Heart left ventricle (tissue), 16 donors: ENCODE measurements at regions not wholly inside any gene's neighbourhood (a gene's known extent, or its start where the extent isn't known, plus 50 kb on each side); places are given as distances from the start of the nearest gene placed in this dataset.

Source experiments
- ATAC-seq, 4 donors: fragments of 200-7000 bp; cut with Tn5 transposase; one replicate each; pipeline ENCODE4 v1.9.1; 2020 to 2022; ENCODE audit warnings: moderate library complexity in 4 of 4, mild to moderate bottlenecking in 3 of 4, moderate number of reproducible peaks in 1 of 4
- DNase-seq, 5 donors: peaks; one replicate each; pipeline ENCODE4 v3.0.0-alpha.2; 2020
- H3K27ac ChIP-seq, 12 donors: fragments of 200-600 bp; sonication (generic) in 4 of 12; one replicate each; pipeline versions ENCODE4 v1.5.0 to v1.8.0; 2016 to 2022; ENCODE audit warnings: mild to moderate bottlenecking in 2 of 12
- H3K27me3 ChIP-seq, 9 donors: fragments of 200-600 bp; sonication (generic) in 2 of 9; one replicate each; pipeline versions ENCODE4 v1.5.1 to v1.8.0; 2016 to 2022; ENCODE audit warnings: mild to moderate bottlenecking in 3 of 9
- H3K36me3 ChIP-seq, 9 donors: fragments of 200-600 bp; sonication (generic) in 2 of 9; one replicate each; pipeline versions ENCODE4 v1.5.0 to v1.8.0; 2018 to 2022; ENCODE audit warnings: mild to moderate bottlenecking in 2 of 9
- H3K4me1 ChIP-seq, 12 donors: fragments of 200-600 bp; sonication (generic) in 4 of 12; one replicate each; pipeline versions ENCODE4 v1.5.0 to v1.8.0; 2016 to 2022; ENCODE audit warnings: mild to moderate bottlenecking in 3 of 12
- H3K4me3 ChIP-seq, 12 donors: fragments of 200-600 bp; sonication (generic) in 4 of 12; one replicate each; pipeline versions ENCODE4 v1.5.0 to v1.8.0; 2017 to 2022; ENCODE audit warnings: mild to moderate bottlenecking in 9 of 12, moderate library complexity in 4 of 12
- H3K9me3 ChIP-seq, 12 donors: fragments of 200-600 bp; sonication (generic) in 4 of 12; one replicate each; pipeline versions ENCODE4 v1.5.0 to v1.8.0; 2016 to 2022; ENCODE audit warnings: mild to moderate bottlenecking in 1 of 12
- CTCF ChIP-seq, 12 donors: fragments of 200-600 bp; sonication (generic) in 4 of 12; IDR thresholded peaks; one replicate each; pipeline versions ENCODE4 v1.5.0 to v1.8.0; 2018 to 2022; ENCODE audit warnings: antibody characterized with exemption in 12 of 12, mild to moderate bottlenecking in 5 of 12
- POLR2A ChIP-seq, 2 donors: fragments of 450-650 bp; IDR thresholded peaks; one replicate each; pipeline ENCODE4 v1.6.1; 2017; ENCODE audit warnings: antibody characterized with exemption in 2 of 2, mild to moderate bottlenecking in 2 of 2, moderate library complexity in 2 of 2
- WGBS, 4 donors: extraction: QIAGEN DNeasy Blood & Tissue Kit in 2 of 4; methylation state at CpG; one replicate each; pipeline versions ENCODE4 v1.1.5 to v1.1.7; 2013 to 2018; 5-methylcytosine and 5-hydroxymethylcytosine counted together
- intact Hi-C, 10 donors: fragments of 100-400 bp; cut with DNase I; formaldehyde crosslinking; loops; one replicate each; pipeline versions ENCODE4 v1.11.1 to v1.14.2; 2022
- donor health status: ischemic (EF 13 %, LVEDD 7.1; RV severe dilation, severe dysfunction).
- donor health status: healthy with polysubstance abuse.
- donor health status: DM: no; HTN: yes; CAD: no.
- donor health status: DM: no; HTN: no; CAD: no.
- donor health status: ischemic (EF 25% LVEDD 6.9; RV normal size, moderate dysfunction).
- donor health status: ischemic (EF 25% LVEDD 5.7; RV mildly dilated, moderate dysfunction).
- donor health status: healthy.
- donor health status: DM: yes; HTN: yes; CAD: no.
- donor health status: ischemic (EF 35%, LVEDD 5.7; RV mildly dilated, moderate dysfunction).
- donor health status: nonischemic (EF 11% LVEDD 7.7; RV severe dilation, severe dysfunction).
- donor health status: DM: yes; HTN: yes; CAD: no.
- donor health status: PGD.
- donor health status: ischemic (EF 29% LVEDD 5.4; RV normal size, mild dysfunction).
- donor health status: nonischemic (EF 23%, LVEDD 6.1; RV moderate dilation, normal function).

GRCh38 chr9:107706701-107707427, 217.3 kb upstream of the KLF4 start:
- no peak for DNase-seq
- Histone ChIP-seq H3K9me3 (peaks cover 0 to 5% (median 0%) of the 10 kb centered on the region in 12 donors), H3K27me3 (no peaks in the 10 kb centered on the region), H3K4me1 (peaks cover 0 to 25% (median 12%) of the 10 kb centered on the region in 12 donors), H3K4me3 (no peak overlapping the region), H3K36me3 (no peaks in the 10 kb centered on the region), H3K27ac (no peak overlapping the region)
- TF ChIP-seq CTCF (IDR thresholded peaks at IDR 0.05): no peak
- TF ChIP-seq POLR2A (IDR thresholded peaks at IDR 0.05): no peak
- WGBS, 4 donors: 72 to 79% (median 77%) methylated on average over 3 of the region's 3 CpGs
- ATAC-seq: no peak
- intact Hi-C loops: loop anchor here in 1 of 10 donors (10.0 kb wide), 1 partner anchor 108 kb away; no protein-coding TSS in a partner anchor

GRCh38 chr9:107705521-107705920, 216.0 kb upstream of the KLF4 start:
- no peak for ATAC-seq
- H3K4me1 ChIP-seq: peaks cover 0 to 25% (median 11%) of the 10 kb centered on the region in 12 donors
- WGBS, 4 donors: 81 to 97% (median 94%) methylated on average over 3 of the region's 3 CpGs
- no peak overlapping the region for H3K27ac ChIP-seq
- no peaks in the 10 kb centered on the region for H3K27me3 ChIP-seq
- no peak for DNase-seq
- H3K9me3 ChIP-seq: peaks cover 0 to 5% (median 0%) of the 10 kb centered on the region in 12 donors
- TF ChIP-seq CTCF (IDR thresholded peaks at IDR 0.05): no peak
- TF ChIP-seq POLR2A (IDR thresholded peaks at IDR 0.05): no peak
- H3K4me3 ChIP-seq: no peak overlapping the region
- no peaks in the 10 kb centered on the region for H3K36me3 ChIP-seq
- intact Hi-C loops: loop anchor here in 1 of 10 donors (10.0 kb wide), 1 partner anchor 109 kb away; no protein-coding TSS in a partner anchor

- no peak overlapping the region for H3K27ac ChIP-seq
These were observed 215.2 kb upstream of the KLF4 start for GRCh38 chr9:107704774-107705173.

More at GRCh38 chr9:107704774-107705173, 215.2 kb upstream of the KLF4 start:
- Histone ChIP-seq H3K9me3 (peaks cover 0 to 5% (median 0%) of the 10 kb centered on the region in 12 donors), H3K27me3 (no peaks in the 10 kb centered on the region), H3K36me3 (no peaks in the 10 kb centered on the region), H3K4me1 (peaks cover 0 to 28% (median 11%) of the 10 kb centered on the region in 12 donors), H3K4me3 (no peak overlapping the region)
- DNase-seq (no peak), ATAC-seq (no peak)
- WGBS, 4 donors: 93 to 97% (median 95%) methylated on average over 1 of the region's 1 CpG
- TF ChIP-seq POLR2A (IDR thresholded peaks at IDR 0.05) (no peak), CTCF (IDR thresholded peaks at IDR 0.05) (no peak)
- intact Hi-C loops: loop anchor here in 1 of 10 donors (10.0 kb wide), 1 partner anchor 110 kb away; no protein-coding TSS in a partner anchor
